HCT116 (cell line): ENCODE measurements at regions not wholly inside any gene's neighbourhood (a gene's known extent, or its start where the extent isn't known, plus 50 kb on each side); places are given as distances from the start of the nearest gene placed in this dataset.

Experiments used
- ATAC-seq: fragments of 200-7000 bp; cut with Tn5 transposase; 2 replicates; pipeline ENCODE4 v1.9.1; 2020; ENCODE audit warnings: mild to moderate bottlenecking, moderate library complexity
- BruUV-seq: library from RNA; stranded (reverse); fragments of 400-500 nt; replicated peaks from 2 replicates; lab custom pipeline; 2021; lab: Mats Ljungman, UMichigan
- CTCF ChIA-PET: fragments of 300-600 bp; sonication (Branson Sonifier 250); formaldehyde crosslinking; loops from one replicate; lab custom pipeline; 2021; ENCODE audit warnings: antibody characterized with exemption; lab: Charles Lee
- POLR2A ChIA-PET: fragments of 300-600, 350-600 bp; sonication (Branson Sonifier 250); formaldehyde crosslinking; loops from one replicate; lab custom pipeline; 2021; ENCODE audit warnings: antibody characterized with exemption; lab: Charles Lee
- RAD21 ChIA-PET, 2 experiments: fragments of 300-600 bp; sonication (Branson Sonifier 250); formaldehyde crosslinking; loops; one replicate each; lab custom pipeline; 2023; ENCODE audit warnings: low total read pairs in 2 of 2; ENCODE audit not compliant: uncharacterized antibody in 2 of 2, unreplicated experiment in 2 of 2, low non-redundant PET in 1 of 2; lab: Charles Lee
- DNase-seq: peaks from one replicate; pipeline ENCODE4 v3.0.0-alpha.2; 2010; ENCODE audit warnings: low read depth, low spot score
- H2AFZ ChIP-seq: fragments of 200-600 bp; shearing (Covaris generic), sonication (generic); 2 replicates; pipeline ENCODE4 v1.6.1; 2017; ENCODE audit warnings: low read depth, mixed run types, mixed read lengths, antibody characterized with exemption, low read length; ENCODE audit not compliant: poor library complexity, severe bottlenecking
- H3K27ac ChIP-seq: 2 replicates; pipeline ENCODE4 v1.5.1; 2012; ENCODE audit warnings: low read depth, low read length
- H3K27me3 ChIP-seq: fragments of 200-600 bp; sonication (generic); 2 replicates; pipeline ENCODE4 v1.6.1; 2016; ENCODE audit warnings: mixed run types, low read length, mixed read lengths; ENCODE audit not compliant: insufficient read depth
- H3K36me3 ChIP-seq, 2 experiments: fragments of 200-500 bp in 1 of 2; fragments of 200-600 bp in 1 of 2; sonication (Bioruptor generic) in 1 of 2; sonication (generic) in 1 of 2; 2 replicates each; pipeline versions ENCODE4 v1.5.1 to v1.6.1; 2014 to 2016; ENCODE audit warnings: low read length in 2 of 2, inconsistent platforms in 1 of 2, mixed read lengths in 1 of 2, mixed run types in 1 of 2; ENCODE audit not compliant: insufficient read depth in 2 of 2, control insufficient read depth in 1 of 2
- H3K4me1 ChIP-seq, 2 experiments: fragments of 200-600 bp in 1 of 2; sonication (generic) in 1 of 2; 2 replicates each; pipeline versions ENCODE4 v1.5.1 to v1.6.1; 2012 to 2017; ENCODE audit warnings: low read length in 2 of 2, inconsistent platforms in 1 of 2, mild to moderate bottlenecking in 1 of 2, mixed read lengths in 1 of 2, mixed run types in 1 of 2, moderate library complexity in 1 of 2; ENCODE audit not compliant: insufficient read depth in 2 of 2, control insufficient read depth in 1 of 2
- H3K4me2 ChIP-seq: fragments of 200-600 bp; sonication (generic); 2 replicates; pipeline ENCODE4 v1.6.1; 2017; ENCODE audit warnings: mixed run types, low read length, mixed read lengths
- H3K4me3 ChIP-seq, 2 experiments: fragments of 200-600 bp in 1 of 2; sonication (generic) in 1 of 2; replicated peaks in 1 of 2; 2 replicates each; pipeline ENCODE4 v1.5.1; 2011 to 2016; ENCODE audit warnings: low read length in 2 of 2, control low read depth in 1 of 2, low read depth in 1 of 2, mild to moderate bottlenecking in 1 of 2, mixed read lengths in 1 of 2, mixed run types in 1 of 2
- H3K79me2 ChIP-seq: fragments of 200-600 bp; sonication (generic); 2 replicates; pipeline ENCODE4 v1.6.1; 2017; ENCODE audit warnings: mild to moderate bottlenecking, mixed run types, low read length, moderate library complexity, mixed read lengths; ENCODE audit not compliant: insufficient read depth
- H3K9ac ChIP-seq: fragments of 200-600 bp; sonication (generic); 2 replicates; pipeline ENCODE4 v1.6.1; 2016; ENCODE audit warnings: low read length, mixed read lengths
- H3K9me2 ChIP-seq: fragments of 200-600 bp; sonication (generic), shearing (Covaris generic); 2 replicates; pipeline ENCODE4 v1.6.1; 2017; ENCODE audit warnings: mixed run types, mild to moderate bottlenecking, moderate library complexity; ENCODE audit not compliant: insufficient read depth
- H3K9me3 ChIP-seq, 2 experiments: fragments of 200-500 bp in 1 of 2; fragments of 200-600 bp in 1 of 2; sonication (Bioruptor generic) in 1 of 2; sonication (generic) in 1 of 2; 2 replicates each; pipeline ENCODE4 v1.6.1; 2014 to 2017; ENCODE audit warnings: low read length in 2 of 2, mixed read lengths in 2 of 2, inconsistent platforms in 1 of 2, low read depth in 1 of 2, mild to moderate bottlenecking in 1 of 2, mixed run types in 1 of 2, moderate library complexity in 1 of 2; ENCODE audit not compliant: control insufficient read depth in 1 of 2, insufficient read depth in 1 of 2
- H4K20me1 ChIP-seq: fragments of 200-600 bp; sonication (generic), shearing (Covaris generic); 2 replicates; pipeline ENCODE4 v1.6.1; 2017; ENCODE audit warnings: mixed run types, mild to moderate bottlenecking, moderate library complexity; ENCODE audit not compliant: insufficient read depth
- CTCF ChIP-seq, 3 experiments: fragments of 200-600 bp in 1 of 3; sonication (generic) in 1 of 3; IDR thresholded peaks in 2 of 3; conservative IDR thresholded peaks in 1 of 3; 2 replicates each; pipeline ENCODE4 v1.5.1; 2012 to 2017; ENCODE audit warnings: low read depth in 2 of 3, low read length in 2 of 3, antibody characterized with exemption in 1 of 3, borderline replicate concordance in 1 of 3, control low read depth in 1 of 3, mild to moderate bottlenecking in 1 of 3, mixed read lengths in 1 of 3, mixed run types in 1 of 3, moderate library complexity in 1 of 3; ENCODE audit not compliant: insufficient read depth in 1 of 3
- EZH2 ChIP-seq: fragments of 200-600 bp; sonication (generic); IDR thresholded peaks from 2 replicates; pipeline ENCODE4 v1.6.1; 2017; ENCODE audit warnings: antibody characterized with exemption, mixed run types
- EZH2phosphoT487 ChIP-seq: fragments of 200-600 bp; IDR thresholded peaks from 2 replicates; pipeline ENCODE4 v1.6.1; 2018; ENCODE audit warnings: antibody characterized with exemption, borderline replicate concordance
- MAX ChIP-seq: IDR thresholded peaks from 2 replicates; pipeline ENCODE4 v1.6.1; 2012
- POLR2A ChIP-seq: IDR thresholded peaks from 2 replicates; pipeline ENCODE4 v1.7.0; 2011; ENCODE audit warnings: borderline replicate concordance; ENCODE audit not compliant: insufficient read depth, insufficient read length; ENCODE audit errors: extremely low read depth
- POLR2AphosphoS5 ChIP-seq: IDR thresholded peaks from 2 replicates; pipeline ENCODE4 v1.6.1; 2011; ENCODE audit warnings: mild to moderate bottlenecking, low read depth, low read length, moderate library complexity
- RAD21 ChIP-seq: IDR thresholded peaks from 2 replicates; pipeline ENCODE4 v1.6.1; 2012; ENCODE audit warnings: low read depth, mild to moderate bottlenecking
- REST ChIP-seq: IDR thresholded peaks from 2 replicates; pipeline ENCODE4 v1.6.1; 2012; ENCODE audit warnings: low read depth
- SP1 ChIP-seq: IDR thresholded peaks from 2 replicates; pipeline ENCODE4 v1.6.1; 2012; ENCODE audit warnings: low read depth
- TCF7L2 ChIP-seq: IDR thresholded peaks from 2 replicates; pipeline ENCODE4 v1.7.0; 2011; ENCODE audit warnings: borderline replicate concordance, inconsistent platforms; ENCODE audit not compliant: insufficient read depth, insufficient read length; ENCODE audit errors: extremely low read depth
- intact Hi-C: fragments of 100-400 bp; cut with micrococcal nuclease; formaldehyde crosslinking; loops from 2 replicates; pipeline ENCODE4 v1.10.0; 2022
- TF ChIP-seq, protein P1 (sequence below): IDR thresholded peaks from 2 replicates; pipeline ENCODE4 v1.6.1; 2012

- H2AFZ ChIP-seq: no peak overlapping the region
- H3K36me3 ChIP-seq: no peaks in the 10 kb centered on the region
- ChIA-PET CTCF (no interaction called here), RAD21 (no interaction called here), POLR2A (no interaction called here)
- no peaks in the 10 kb centered on the region for H3K9me2 ChIP-seq
- H3K4me3 ChIP-seq: no peak overlapping the region
- TF ChIP-seq EZH2 (no peak), CTCF (IDR thresholded peaks at IDR 0.05 in 2 of 3, conservative IDR thresholded peaks at IDR 0.05 in 1 of 3; ENCODE audit: borderline replicate concordance in 1 of 3, insufficient read depth in 1 of 3, low read depth in 2 of 3, low read length in 2 of 3) (0 out of 6 replicates have a peak, but pooled peaks of 2 of the 3 experiments have one; percentile 3 to 7)
- H3K4me2 ChIP-seq: no peak overlapping the region
- H3K27ac ChIP-seq: no peak overlapping the region
- no peak overlapping the region for H3K9ac ChIP-seq
- H3K27me3 ChIP-seq: no peaks in the 10 kb centered on the region
- ATAC-seq (no peak), DNase-seq (no peak)
- no TSS peak for BruUV-seq
- no peaks in the 10 kb centered on the region for H3K79me2 ChIP-seq
- H3K4me1 ChIP-seq: no peaks in the 10 kb centered on the region
- intact Hi-C loops: no loop called here
- H3K9me3 ChIP-seq: 0 out of 4 replicates have a peak, but pooled peaks cover 0 to 3% of the 10 kb centered on the region in 2 experiments
- H4K20me1 ChIP-seq: no peaks in the 10 kb centered on the region
Measured at GRCh38 chr4:22574424-22574823, 58.6 kb upstream of the ADGRA3 start.

DNA sequence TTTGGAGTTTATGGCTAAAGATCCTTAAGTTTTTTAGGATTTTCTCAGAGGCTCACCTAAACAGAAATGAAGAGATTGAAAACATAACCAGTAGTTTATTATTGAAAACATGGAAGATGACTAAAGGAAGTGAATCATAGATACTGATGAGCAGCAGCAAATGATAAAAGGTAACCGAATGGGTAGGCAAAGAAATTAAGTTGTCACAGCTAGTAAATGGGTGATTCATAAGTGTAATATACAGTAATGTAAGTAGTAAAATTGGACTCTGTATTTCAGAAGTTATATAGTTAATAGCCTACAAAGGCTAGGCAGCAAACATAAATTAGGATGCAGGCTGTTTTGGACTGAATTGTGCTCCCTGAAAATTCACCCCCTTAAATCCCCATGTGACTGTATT lies 59.0 kb upstream of the ADGRA3 start:
- no peaks in the 10 kb centered on the region for H3K79me2 ChIP-seq
- H4K20me1 ChIP-seq: no peaks in the 10 kb centered on the region
- POLR2A ChIA-PET: no interaction called here
- TF ChIP-seq EZH2phosphoT487 (no peak), CTCF (IDR thresholded peaks at IDR 0.05 in 2 of 3, conservative IDR thresholded peaks at IDR 0.05 in 1 of 3; ENCODE audit: borderline replicate concordance in 1 of 3, insufficient read depth in 1 of 3, low read depth in 2 of 3, low read length in 2 of 3) (no peak), REST (no peak), POLR2A (no peak), TCF7L2 (no peak), SP1 (no peak), POLR2AphosphoS5 (no peak), MAX (no peak), RAD21 (no peak)
- TF ChIP-seq, protein P1, sequence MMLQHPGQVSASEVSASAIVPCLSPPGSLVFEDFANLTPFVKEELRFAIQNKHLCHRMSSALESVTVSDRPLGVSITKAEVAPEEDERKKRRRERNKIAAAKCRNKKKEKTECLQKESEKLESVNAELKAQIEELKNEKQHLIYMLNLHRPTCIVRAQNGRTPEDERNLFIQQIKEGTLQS: no peak

More for the DNA sequence above, 59.0 kb upstream of the ADGRA3 start:
- H3K9me2 ChIP-seq: no peaks in the 10 kb centered on the region
- H3K36me3 ChIP-seq: no peaks in the 10 kb centered on the region
- RAD21 ChIA-PET: no interaction called here
- H3K27ac ChIP-seq: no peak overlapping the region
- BruUV-seq: no TSS peak
- ATAC-seq (no peak), DNase-seq (no peak)
- CTCF ChIA-PET: no interaction called here
- no peaks in the 10 kb centered on the region for H3K4me1 ChIP-seq
- no peak overlapping the region for H3K9ac ChIP-seq
- no peaks in the 10 kb centered on the region for H3K27me3 ChIP-seq
- H3K9me3 ChIP-seq: 0 out of 4 replicates have a peak, but pooled peaks cover 0 to 3% of the 10 kb centered on the region in 2 experiments
- no peak overlapping the region for H3K4me2 ChIP-seq
- H2AFZ ChIP-seq: no peak overlapping the region
- H3K4me3 ChIP-seq: no peak overlapping the region
- intact Hi-C loops: no loop called here
